AG10803 (cell line): ENCODE measurements at regions not wholly inside any gene's neighbourhood (a gene's known extent, or its start where the extent isn't known, plus 50 kb on each side); places are given as distances from the start of the nearest gene placed in this dataset.

Experiments
- DNase-seq: peaks from one replicate; pipeline ENCODE4 v3.0.0; 2010; ENCODE audit warnings: low read depth
- H3K4me3 ChIP-seq: 2 replicates; pipeline ENCODE4 v1.5.1; 2011; ENCODE audit warnings: mild to moderate bottlenecking, low read length, control low read depth
- TF ChIP-seq, protein P1 (sequence below): conservative IDR thresholded peaks from 2 replicates; pipeline ENCODE4 v1.5.1; 2011; ENCODE audit warnings: mild to moderate bottlenecking, low read length, control low read depth, inconsistent platforms

DNA sequence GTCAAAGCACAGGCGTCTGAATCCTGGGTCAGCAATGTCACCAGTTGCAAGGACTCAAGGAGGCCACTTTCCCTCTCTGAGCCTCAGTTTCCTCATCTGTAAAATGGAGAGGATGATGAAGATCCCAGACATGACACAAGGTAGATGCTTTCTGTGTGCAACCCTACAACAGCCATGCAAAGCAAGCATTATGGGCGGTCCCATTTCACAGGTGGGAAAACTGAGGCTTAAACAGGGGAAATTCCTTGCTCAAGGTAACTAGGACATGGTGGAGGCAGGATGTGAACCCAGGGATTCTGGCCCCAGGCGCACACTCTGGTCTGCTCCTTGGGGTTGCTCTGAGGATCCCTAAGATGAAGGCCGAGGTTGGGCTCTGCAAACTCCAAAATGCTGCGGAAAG, 311.0 kb downstream of the PTPRU start:
- TF ChIP-seq, protein P1, sequence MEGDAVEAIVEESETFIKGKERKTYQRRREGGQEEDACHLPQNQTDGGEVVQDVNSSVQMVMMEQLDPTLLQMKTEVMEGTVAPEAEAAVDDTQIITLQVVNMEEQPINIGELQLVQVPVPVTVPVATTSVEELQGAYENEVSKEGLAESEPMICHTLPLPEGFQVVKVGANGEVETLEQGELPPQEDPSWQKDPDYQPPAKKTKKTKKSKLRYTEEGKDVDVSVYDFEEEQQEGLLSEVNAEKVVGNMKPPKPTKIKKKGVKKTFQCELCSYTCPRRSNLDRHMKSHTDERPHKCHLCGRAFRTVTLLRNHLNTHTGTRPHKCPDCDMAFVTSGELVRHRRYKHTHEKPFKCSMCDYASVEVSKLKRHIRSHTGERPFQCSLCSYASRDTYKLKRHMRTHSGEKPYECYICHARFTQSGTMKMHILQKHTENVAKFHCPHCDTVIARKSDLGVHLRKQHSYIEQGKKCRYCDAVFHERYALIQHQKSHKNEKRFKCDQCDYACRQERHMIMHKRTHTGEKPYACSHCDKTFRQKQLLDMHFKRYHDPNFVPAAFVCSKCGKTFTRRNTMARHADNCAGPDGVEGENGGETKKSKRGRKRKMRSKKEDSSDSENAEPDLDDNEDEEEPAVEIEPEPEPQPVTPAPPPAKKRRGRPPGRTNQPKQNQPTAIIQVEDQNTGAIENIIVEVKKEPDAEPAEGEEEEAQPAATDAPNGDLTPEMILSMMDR, result no peak
- no peak for DNase-seq
- no peak overlapping the region for H3K4me3 ChIP-seq

DNA sequence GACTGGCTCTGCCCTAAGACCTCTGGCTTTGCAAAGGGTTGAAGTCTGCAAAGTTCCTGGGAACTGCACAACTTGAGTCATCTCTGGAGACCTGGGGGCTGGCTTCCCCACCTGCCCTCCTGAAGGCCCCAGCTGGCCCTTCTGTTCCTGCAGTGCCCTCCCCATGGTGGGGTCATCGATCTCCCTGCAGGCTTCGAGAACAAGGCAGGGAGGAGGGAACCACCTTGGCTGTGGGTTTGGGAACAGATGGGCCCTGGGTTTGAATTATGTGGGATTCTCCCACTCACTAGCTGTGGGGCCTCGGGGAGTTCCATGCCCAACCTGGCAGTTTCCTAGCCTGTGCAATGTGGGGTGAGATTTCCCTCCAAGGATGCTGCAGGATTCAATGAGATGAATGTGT, 310.2 kb downstream of the PTPRU start:
- TF ChIP-seq, protein P1, result no peak
- DNase-seq, result no peak
- H3K4me3 ChIP-seq, result no peak overlapping the region

DNA sequence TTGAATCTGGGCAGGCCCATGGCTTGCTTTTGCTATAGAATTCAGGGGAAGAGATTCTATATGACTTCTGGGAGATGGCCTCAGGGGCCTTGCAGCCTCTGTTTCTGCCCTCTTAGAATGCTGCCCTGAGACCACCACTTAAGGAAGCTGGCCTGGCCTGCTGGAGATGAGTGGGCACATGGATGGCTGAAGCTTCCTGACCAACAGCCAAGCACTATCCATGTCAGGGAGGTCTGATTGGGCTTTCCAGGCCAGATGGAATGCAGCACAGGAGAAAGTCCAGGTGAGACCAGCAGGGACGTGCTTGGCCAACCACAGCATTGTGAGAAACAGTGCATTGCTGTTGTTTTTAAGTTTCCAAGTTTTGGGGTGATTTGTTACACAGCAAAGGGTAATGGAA, 308.1 kb downstream of the PTPRU start:
- H3K4me3 ChIP-seq, result no peak overlapping the region
- TF ChIP-seq, protein P1, result no peak
- DNase-seq, result no peak

DNA sequence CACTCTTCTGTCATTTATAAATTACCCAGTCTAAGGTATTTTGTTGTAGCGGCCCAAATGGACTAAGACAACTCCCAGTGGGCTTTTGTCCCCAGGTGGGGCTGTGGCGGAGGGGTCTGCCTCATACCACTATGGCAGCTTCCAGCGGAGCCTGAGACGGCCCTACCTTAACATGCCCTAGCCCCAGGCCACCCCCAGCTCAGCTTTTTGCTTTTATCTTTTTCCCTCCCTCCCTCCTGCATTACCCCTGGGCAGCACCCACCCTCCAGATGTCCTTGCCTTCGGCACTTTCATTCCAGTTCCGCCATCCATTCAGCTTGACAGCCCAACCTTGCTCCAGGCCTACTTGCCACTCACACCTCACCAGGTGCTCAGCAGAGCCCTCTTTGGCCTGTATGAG, 307.3 kb downstream of the PTPRU start:
- TF ChIP-seq, protein P1, result no peak
- no peak overlapping the region for H3K4me3 ChIP-seq
- DNase-seq, result no peak

DNA sequence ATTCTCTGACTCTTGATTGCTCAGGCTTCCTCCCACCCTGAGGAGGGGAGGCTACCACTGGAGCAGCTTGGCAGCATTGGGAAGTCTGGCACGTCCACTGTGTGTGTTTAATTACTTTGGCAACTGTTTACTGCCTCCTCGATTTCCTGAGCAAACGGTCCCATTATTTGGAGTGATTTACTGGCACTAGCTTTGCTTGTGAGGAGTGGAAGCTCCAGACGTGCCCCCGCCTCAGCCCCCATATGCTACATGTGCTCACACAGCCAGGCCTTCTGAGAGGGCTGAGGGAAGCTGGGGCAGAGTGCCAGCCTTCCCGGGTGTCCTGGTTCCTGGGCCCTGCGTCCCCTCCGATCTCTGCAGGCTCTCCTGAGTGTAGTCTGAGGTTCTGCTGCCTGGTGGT, 306.2 kb downstream of the PTPRU start:
- no peak overlapping the region for H3K4me3 ChIP-seq
- DNase-seq, result no peak
- TF ChIP-seq, protein P1, result no peak

DNA sequence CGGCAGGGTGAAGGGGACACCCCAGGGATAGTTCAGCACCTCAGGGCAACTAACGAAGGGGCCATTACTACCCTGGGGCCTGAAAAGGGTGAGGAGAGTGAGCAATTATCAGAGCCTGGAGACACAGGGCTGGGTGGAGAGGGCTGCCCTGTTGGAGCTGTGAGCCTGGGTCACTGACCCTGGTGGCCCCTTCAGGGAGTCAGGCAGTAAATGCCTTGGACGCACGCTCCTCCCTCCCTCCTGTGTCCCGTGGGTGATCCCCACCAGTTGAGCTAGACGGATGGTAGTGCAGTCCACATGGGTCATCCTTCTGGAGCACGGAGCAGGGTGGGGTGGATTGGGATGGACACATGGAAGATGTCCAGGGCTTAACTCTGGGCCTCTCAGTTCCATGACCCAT, 305.3 kb downstream of the PTPRU start:
- no peak for DNase-seq
- TF ChIP-seq, protein P1, result no peak
- no peak overlapping the region for H3K4me3 ChIP-seq

DNA sequence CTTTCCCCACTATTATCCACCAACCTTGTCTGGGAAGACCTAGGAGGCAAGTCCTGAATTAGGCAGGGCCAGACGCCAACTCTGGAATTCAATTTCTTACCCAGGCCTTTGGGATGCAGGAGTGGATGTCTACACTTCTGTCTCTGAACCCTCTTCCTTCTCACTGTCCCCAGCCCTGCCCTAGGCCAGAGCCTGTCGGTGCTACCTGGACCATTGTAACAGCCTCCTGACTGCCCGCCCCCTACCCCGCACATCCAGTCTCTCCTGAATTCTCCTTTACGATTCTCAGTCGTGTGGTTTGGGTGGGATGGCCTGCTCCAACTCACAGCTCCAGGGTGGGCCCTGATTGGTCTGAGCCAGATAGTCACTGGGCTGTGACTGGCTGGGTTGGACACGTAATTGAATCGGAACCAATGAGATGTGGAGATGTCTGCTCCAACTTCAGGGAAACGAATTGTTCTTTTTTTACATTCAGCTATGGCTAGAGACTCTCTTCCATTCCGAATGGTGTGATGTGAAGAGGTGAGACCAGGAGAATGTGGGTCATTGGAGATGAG, 304.6 kb downstream of the PTPRU start:
- no peak for DNase-seq
- TF ChIP-seq, protein P1, result no peak
- no peak overlapping the region for H3K4me3 ChIP-seq
